HG03097 (cell line): ENCODE measurements at regions not wholly inside any gene's neighbourhood (a gene's known extent, or its start where the extent isn't known, plus 50 kb on each side); places are given as distances from the start of the nearest gene placed in this dataset.
"Not testable (repeated sequence)": the region's sequence is repeated elsewhere in the genome, so short reads cannot be mapped to it uniquely, and the experiment has no call there.

Experiments used
- ATAC-seq: cut with Tn5 transposase; IDR thresholded peaks from one replicate; pipeline ENCODE4 v1.9.1; 2021; ENCODE audit not compliant: unreplicated experiment, low FRiP score

DNA sequence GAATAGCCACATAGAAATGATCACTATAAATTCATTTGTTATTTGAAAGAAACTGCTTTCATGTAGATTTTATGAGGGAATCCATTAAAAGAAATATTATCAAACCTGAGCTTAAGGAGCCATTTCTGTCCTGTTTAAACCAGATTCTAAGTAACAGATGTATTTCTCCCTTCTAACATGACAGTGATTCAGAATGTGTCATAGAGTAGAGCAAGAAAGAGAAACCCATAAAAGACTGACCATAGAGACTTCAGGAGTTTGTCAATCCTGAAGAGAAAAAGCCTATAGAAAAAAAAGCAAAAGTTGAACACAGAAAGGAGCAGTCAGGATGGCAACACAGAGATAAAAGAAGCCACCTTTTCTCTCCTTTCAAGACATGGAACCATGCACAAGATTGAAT is 390.6 kb downstream of the PRIM2 start:
- not testable (repeated sequence) for ATAC-seq

DNA sequence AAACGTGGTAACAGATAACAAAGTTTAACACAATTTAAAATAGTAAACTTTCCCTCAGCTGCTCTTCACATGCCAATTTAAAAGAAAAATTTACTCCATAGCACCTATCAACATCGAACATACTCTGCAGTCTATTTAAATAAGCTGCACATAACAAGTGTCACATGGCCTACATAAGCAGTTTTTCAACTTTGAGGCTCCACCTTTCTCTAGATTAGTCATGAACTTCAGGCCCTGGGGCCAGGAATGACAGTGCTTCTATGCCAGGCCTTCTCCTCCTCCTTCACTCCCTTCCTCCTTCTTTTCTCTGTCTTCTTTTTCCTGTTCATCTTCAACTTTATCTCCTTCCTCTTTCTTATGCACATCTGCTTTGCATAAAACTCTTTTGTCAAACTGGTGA is 405.1 kb downstream of the PRIM2 start:
- not testable (repeated sequence) for ATAC-seq

GRCh38 chr6:57723815-57724401 is 406.5 kb downstream of the PRIM2 start:
- not testable (repeated sequence) for ATAC-seq

DNA sequence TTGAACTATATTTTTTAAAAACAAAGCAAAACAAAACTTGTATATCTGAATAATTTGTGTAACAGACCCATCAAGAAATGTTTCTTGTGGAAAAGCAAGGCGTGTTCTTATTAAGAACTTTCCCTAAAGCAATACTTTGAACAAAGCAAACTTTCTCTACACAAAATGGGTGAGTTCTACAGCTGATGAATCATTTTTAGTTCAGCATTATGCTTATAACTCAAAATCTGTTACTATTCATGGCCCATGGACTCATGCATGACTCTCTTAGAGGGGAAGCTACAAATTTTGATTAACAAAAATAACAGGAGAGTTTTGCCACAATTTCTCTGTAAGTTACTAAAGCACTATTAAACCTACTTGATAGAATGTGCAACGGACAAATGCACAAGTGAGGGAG is 412.0 kb downstream of the PRIM2 start:
- ATAC-seq, result not testable (repeated sequence)

GRCh38 chr6:57730726-57731125 is 413.3 kb downstream of the PRIM2 start:
- ATAC-seq, result not testable (repeated sequence)

DNA sequence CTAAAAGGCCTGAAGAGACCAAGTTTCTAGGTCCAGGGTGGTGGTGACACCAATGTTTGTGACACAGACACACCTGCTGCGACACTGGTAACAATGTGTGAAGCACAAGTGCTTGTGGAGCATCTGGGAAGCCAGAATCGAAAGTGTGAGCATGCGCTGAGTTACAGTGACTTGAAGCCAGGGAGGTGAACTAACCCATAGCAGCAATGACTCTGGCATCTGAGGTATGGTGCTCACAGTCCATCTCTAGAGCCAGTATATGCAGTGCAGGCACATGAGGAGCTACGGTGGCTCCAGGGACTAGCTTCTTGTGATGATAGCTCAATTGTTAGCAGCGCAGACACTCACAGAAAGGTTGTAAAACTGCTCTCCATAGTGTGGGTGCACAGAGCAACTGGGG is 430.3 kb downstream of the PRIM2 start:
- not testable (repeated sequence) for ATAC-seq

DNA sequence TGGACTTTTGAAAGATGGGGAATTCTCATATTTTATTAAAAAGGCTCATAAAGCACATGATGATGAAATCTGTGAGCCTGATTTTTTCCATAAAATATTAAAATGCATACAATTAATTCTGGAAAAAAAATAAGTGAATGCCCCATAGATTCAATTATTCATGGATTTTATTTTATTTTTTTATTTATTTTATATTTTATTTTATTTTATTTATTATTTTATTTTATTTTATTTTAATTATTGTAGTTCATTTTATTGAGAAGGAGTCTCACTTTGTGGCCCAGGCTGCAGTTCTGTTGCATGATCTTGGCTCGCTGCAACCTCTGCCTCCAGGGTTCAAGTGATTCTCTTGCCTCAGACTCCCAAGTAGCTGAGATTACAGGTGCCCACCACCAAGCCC is 442.4 kb downstream of the PRIM2 start:
- not testable (repeated sequence) for ATAC-seq

GRCh38 chr6:57792720-57793397 is 475.4 kb downstream of the PRIM2 start:
- ATAC-seq, result not testable (repeated sequence)

DNA sequence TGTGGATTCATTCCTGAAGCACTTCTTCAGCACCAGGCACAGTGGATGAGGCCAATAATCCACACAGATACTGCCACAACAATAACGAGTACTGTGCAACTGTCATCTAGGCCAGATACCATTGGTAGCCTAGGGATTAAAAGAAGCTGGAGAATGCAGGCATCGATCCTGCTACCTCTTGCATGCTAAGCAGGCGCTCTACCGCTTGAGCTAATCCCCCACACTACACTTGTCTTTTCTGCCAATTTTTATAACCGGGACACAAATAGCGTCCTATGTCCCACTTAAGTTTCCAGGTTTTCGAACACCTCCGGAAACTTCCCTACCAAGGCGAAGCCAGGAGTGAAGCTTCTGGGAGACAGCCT is 475.9 kb downstream of the PRIM2 start:
- not testable (repeated sequence) for ATAC-seq

GRCh38 chr6:57799703-57800479 is 482.5 kb downstream of the PRIM2 start:
- ATAC-seq, result not testable (repeated sequence)

- not testable (repeated sequence) for ATAC-seq
Measured at GRCh38 chr6:57808581-57808980, 491.2 kb downstream of the PRIM2 start.

DNA sequence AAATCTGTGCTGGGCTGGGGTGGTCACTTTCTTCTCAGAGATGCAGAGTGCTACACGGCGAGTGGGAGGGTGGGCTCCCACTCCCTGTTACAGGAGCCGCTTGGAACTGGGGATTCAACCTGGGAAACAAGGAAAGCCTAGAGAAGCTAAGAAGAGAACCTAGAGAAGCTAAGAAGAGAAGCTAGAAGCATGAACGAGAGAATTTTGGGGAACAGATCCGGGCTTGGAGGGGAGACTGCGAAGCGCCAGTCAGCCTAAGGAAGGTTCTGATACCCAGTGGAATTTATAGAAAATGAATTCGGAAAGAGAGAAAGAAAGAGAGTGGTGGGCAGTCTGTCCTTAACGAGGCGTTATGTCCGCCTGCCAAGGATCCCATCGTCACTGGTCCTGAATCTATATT is 492.0 kb downstream of the PRIM2 start:
- not testable (repeated sequence) for ATAC-seq

DNA sequence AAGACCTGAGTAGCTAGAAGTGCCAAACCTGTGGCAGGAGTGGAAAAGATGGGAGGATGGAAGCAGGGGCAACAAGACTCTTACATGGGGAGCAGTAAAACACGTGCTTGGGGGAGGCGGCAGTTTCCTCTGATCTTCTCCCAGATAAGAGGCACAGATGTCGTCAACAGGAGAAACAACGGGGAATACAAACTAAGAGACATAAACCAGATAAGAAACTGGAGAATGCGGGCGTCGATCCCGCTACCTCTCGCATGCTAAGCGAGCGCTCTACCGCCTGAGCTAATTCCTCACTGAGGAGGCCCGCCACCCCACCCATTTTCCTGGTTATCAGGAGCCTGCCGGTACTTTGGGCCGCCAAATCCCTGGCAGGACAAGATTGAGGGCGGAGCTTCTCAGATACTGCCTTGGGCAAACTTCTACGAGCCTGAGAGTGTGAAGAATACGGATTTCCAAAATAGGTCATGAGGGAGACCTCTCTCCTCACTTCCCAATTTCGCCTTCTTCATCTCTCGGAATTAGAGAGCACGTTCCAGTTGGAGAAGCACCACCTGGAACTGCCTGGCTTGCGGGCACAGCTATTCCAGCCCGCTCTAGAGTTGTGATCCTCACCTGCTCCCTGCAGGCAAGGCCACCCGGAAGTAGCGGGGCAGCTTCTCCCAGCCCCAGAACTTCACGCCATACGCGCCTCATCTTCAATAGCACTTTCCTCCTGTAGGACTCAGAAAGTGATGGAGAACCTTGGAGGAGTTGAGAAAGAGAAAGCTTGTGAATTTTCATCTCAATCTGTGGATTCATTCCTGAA is 496.0 kb downstream of the PRIM2 start:
- not testable (repeated sequence) for ATAC-seq

GRCh38 chr6:57815826-57816225 is 498.4 kb downstream of the PRIM2 start:
- not testable (repeated sequence) for ATAC-seq

DNA sequence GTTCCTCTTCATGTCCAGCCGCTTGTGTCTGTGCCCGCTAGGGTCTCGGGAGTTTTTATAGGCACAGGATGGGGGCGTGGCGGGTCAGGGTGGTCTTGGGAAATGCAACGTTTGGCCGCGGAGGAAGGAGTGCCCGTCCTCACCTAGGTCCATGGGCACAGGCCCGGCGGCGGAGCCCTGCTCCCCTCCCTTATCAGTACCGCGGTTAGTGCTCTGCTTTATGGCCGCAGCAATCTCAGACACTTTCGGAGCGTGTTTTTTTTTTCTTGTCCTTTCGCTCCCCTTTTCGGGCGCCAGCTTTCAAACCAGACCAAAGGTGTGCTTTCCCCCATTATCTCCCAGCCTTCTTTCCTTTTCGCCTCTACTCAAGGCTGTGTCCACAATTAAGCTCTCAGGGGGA is 503.9 kb downstream of the PRIM2 start:
- not testable (repeated sequence) for ATAC-seq

- not testable (repeated sequence) for ATAC-seq
Measured at GRCh38 chr6:57822448-57822847, 505.0 kb downstream of the PRIM2 start.

DNA sequence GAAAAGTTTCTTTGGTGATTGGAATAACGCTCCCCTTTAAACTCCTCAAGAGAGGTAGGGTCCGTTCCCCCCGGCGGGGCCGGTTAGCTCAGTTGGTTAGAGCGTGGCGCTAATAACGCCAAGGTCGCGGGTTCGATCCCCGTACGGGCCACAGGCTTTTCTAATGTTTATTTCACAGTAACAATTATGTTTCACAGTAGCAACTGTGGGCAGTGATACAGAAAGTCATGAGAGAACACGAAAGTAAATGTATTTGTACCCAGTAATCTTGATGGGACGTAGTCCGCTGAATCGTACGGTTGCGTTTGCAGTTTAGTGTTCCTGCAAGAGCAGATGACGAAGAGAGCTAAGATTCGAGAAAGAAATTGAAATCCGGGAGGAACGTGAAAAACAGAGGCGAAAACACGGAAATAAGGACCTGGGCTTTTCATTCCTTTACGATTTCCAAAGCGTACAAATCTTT is 505.5 kb downstream of the PRIM2 start:
- no peak for ATAC-seq

DNA sequence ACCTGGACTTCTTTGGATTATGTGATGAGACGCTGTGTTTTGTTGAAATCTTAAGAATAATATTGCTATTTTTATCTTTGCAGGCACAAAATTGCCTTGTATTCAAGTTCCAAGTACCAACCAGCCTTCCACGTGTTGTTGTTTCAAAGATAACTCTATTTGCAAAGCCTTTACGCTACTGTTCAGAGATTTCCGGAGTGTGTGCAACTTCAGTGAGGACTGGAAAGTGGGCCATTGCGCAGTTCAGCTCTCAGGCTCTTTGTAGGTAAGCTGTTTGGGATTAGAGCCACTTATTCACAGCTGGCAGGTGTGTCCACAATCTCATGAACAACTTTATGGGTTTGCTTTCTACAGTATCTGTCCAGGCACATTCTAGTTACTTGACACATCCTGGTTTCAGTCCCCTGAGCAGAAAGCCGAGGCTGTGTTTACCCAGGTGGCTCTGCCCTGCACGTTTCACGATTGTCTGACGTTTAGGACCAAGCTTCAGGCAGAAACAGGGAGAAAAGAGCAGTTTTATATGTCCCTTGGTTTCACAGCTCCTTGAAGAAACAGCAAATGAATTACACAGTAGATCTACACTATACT is 520.3 kb downstream of the PRIM2 start:
- ATAC-seq, result not testable (repeated sequence)

- ATAC-seq, result not testable (repeated sequence)
Measured at GRCh38 chr6:57841551-57841950, 524.1 kb downstream of the PRIM2 start.

DNA sequence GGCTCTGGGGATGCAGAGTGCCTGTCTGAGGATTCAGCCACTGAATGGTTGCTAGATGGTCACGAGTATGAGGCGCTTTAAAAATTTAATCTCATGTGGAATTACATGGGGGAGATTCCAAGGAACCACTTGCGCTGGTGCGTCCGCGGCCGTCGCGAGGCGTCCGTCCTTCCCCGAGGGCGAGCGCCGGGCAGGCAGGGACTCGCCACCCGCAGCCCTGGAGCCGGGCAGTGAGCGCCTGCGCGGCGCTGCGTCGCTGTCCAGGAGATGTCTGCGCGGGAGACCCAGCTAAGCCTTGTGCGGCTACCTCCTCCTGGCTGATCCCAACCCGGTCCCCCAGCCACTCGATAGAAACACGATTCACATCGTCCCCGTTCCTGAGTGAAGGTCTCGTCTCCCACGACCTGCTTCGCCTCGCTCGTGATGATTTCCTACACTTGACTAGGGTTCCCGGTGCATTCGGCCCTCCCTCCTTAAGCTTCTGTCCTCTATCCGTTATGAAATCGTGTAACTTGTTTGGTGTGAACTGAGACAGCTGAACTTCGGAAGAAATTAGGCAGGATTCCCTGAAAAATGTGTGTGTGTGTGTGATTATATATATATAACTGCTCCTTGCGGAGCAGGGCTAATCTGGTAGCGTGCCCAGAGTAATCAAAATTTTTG is 536.4 kb downstream of the PRIM2 start:
- ATAC-seq, result not testable (repeated sequence)
